ENCODE measurements at regions not wholly inside any gene's neighbourhood (a gene's known extent, or its start where the extent isn't known, plus 50 kb on each side); places are given as distances from the start of the nearest gene placed in this dataset.

DNA sequence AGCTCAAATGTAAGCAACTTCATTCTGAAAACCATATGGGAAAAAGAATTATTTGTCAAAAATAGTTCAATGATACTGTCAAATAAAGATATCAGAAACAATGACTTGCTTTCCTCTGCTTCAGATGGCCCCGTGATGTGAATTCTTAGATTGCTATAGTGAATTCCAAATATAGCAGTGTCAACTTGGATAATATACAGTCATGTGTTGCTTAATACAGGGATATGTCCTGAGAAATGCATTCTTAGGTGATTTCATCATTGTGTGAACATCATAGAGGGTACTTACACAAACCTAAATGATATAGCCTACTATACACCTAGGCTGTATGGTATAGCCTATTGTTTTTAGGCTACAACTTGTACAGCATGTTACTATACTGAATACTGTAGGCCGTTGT, 108.7 kb upstream of the MIS18BP1 start:
- TF ChIP-seq, protein P1, sequence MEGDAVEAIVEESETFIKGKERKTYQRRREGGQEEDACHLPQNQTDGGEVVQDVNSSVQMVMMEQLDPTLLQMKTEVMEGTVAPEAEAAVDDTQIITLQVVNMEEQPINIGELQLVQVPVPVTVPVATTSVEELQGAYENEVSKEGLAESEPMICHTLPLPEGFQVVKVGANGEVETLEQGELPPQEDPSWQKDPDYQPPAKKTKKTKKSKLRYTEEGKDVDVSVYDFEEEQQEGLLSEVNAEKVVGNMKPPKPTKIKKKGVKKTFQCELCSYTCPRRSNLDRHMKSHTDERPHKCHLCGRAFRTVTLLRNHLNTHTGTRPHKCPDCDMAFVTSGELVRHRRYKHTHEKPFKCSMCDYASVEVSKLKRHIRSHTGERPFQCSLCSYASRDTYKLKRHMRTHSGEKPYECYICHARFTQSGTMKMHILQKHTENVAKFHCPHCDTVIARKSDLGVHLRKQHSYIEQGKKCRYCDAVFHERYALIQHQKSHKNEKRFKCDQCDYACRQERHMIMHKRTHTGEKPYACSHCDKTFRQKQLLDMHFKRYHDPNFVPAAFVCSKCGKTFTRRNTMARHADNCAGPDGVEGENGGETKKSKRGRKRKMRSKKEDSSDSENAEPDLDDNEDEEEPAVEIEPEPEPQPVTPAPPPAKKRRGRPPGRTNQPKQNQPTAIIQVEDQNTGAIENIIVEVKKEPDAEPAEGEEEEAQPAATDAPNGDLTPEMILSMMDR (IDR thresholded peaks at IDR 0.05; ENCODE audit: poor library complexity), result no peak
- TF ChIP-seq EZH2 (IDR thresholded peaks at IDR 0.05; ENCODE audit: borderline replicate concordance) (no peak), EZH2phosphoT487 (IDR thresholded peaks at IDR 0.05; ENCODE audit: low read depth, severe bottlenecking, unreplicated experiment) (no peak)
